Nephron progenitor cell (in vitro differentiated cells): ENCODE measurements at regions not wholly inside any gene's neighbourhood (a gene's known extent, or its start where the extent isn't known, plus 50 kb on each side); places are given as distances from the start of the nearest gene placed in this dataset.

Experiments
- DNase-seq: peaks from one replicate; pipeline ENCODE4 v3.0.0; 2021
- H3K27ac Mint-ChIP-seq: 2 replicates; pipeline ENCODE4 v1.8.0; 2021; ENCODE audit warnings: mild to moderate bottlenecking, moderate library complexity, mixed read lengths
- H3K27me3 Mint-ChIP-seq: 2 replicates; pipeline ENCODE4 v1.8.0; 2021; ENCODE audit warnings: mild to moderate bottlenecking, low read depth, mixed read lengths; ENCODE audit not compliant: poor library complexity
- H3K36me3 Mint-ChIP-seq: 2 replicates; pipeline ENCODE4 v1.8.0; 2021; ENCODE audit warnings: low read depth, mixed read lengths
- H3K4me1 Mint-ChIP-seq: 2 replicates; pipeline ENCODE4 v1.8.0; 2021; ENCODE audit warnings: mixed read lengths
- H3K4me3 Mint-ChIP-seq: 2 replicates; pipeline ENCODE4 v1.8.0; 2021; ENCODE audit warnings: mild to moderate bottlenecking, moderate library complexity, mixed read lengths
- H3K9me3 Mint-ChIP-seq: 2 replicates; pipeline ENCODE4 v1.8.0; 2021; ENCODE audit warnings: mild to moderate bottlenecking, moderate library complexity, mixed read lengths
- TF ChIP-seq, protein P1 (sequence below): fragments of 200-600 bp; sonication (generic); IDR thresholded peaks from 2 replicates; pipeline ENCODE4 v1.5.0; 2021; ENCODE audit warnings: antibody characterized with exemption

DNA sequence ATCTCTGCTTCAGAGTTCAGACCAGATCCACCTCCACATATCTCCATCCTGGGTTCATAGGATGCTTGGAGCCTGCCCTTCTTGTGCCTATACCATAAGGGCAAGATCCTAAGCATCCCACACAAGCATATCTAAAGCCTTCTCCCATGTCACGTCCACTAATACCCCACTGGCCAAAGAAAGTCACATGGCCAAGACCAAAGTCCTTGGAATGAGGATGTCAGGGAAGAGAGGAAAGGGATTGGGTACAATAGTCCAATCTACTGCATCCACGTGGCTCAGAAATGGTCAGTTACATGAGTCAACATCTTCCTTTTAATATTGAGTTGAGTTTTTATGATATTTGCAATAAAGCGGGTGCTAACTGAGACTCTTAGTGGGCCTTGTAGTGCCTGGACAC is 515.9 kb upstream of the SULF2 start:
- H3K27ac Mint-ChIP-seq = no peak overlapping the region
- peaks cover 10% of the 10 kb centered on the region for H3K9me3 Mint-ChIP-seq
- no peak overlapping the region for H3K4me3 Mint-ChIP-seq
- H3K4me1 Mint-ChIP-seq = peaks cover 8% of the 10 kb centered on the region
- H3K27me3 Mint-ChIP-seq = peaks cover 16% of the 10 kb centered on the region
- DNase-seq = no peak
- TF ChIP-seq, protein P1, sequence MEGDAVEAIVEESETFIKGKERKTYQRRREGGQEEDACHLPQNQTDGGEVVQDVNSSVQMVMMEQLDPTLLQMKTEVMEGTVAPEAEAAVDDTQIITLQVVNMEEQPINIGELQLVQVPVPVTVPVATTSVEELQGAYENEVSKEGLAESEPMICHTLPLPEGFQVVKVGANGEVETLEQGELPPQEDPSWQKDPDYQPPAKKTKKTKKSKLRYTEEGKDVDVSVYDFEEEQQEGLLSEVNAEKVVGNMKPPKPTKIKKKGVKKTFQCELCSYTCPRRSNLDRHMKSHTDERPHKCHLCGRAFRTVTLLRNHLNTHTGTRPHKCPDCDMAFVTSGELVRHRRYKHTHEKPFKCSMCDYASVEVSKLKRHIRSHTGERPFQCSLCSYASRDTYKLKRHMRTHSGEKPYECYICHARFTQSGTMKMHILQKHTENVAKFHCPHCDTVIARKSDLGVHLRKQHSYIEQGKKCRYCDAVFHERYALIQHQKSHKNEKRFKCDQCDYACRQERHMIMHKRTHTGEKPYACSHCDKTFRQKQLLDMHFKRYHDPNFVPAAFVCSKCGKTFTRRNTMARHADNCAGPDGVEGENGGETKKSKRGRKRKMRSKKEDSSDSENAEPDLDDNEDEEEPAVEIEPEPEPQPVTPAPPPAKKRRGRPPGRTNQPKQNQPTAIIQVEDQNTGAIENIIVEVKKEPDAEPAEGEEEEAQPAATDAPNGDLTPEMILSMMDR = no peak
- no peaks in the 10 kb centered on the region for H3K36me3 Mint-ChIP-seq

DNA sequence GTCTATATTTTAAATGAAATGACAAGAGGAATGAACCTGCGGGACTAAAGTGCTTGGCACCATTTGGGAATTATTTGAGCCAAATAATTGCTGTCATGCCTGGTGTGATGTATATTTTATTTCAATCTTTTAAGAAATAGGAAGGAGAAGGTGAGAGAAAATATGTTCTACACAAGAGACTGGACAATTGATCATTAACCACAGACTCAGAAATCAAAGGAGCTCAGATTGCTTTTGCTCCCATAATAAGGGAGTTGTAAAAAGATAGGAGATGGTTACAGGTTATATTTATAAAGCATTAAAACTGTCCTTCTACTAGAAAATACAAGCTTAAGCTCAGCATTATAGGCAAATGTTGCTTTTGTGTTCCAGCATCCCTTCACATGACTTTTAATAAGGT is 515.2 kb upstream of the SULF2 start:
- TF ChIP-seq, protein P1 = no peak
- peaks cover 10% of the 10 kb centered on the region for H3K9me3 Mint-ChIP-seq
- H3K27me3 Mint-ChIP-seq = peaks cover 15% of the 10 kb centered on the region
- H3K27ac Mint-ChIP-seq = no peak overlapping the region
- no peaks in the 10 kb centered on the region for H3K36me3 Mint-ChIP-seq
- no peak overlapping the region for H3K4me3 Mint-ChIP-seq
- DNase-seq = no peak
- peaks cover 15% of the 10 kb centered on the region for H3K4me1 Mint-ChIP-seq

DNA sequence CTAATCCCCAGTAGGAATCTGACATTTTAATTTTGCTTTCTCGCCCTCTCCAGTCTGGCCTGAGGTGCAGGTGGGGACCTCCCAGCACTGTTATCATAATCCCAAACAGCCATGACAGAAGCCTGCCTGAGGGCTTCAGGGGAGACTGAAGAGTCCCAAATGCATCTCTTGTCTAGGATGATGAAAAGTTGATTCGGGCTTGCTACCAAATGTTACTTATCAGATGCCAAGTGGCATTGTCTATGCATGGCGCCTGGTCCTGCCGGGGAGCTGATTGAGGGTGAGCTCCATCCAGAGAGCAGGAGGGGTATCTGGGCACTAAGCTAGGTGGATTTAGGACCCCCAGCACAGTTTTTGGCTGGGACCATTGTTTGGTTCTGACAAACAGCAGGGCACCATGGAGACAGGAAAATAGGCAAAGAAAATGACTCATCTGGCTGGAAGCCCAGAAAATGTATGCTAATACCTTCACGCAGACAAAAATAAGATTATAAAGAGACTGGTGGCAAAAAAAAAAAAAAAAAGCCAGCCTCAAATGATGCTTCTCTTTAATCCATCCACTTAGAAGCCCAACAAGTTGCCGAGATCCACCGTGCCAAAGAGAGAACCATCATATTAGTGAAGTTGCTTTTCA is 513.7 kb upstream of the SULF2 start:
- H3K9me3 Mint-ChIP-seq = peaks cover 10% of the 10 kb centered on the region
- no peak for DNase-seq
- H3K36me3 Mint-ChIP-seq = no peaks in the 10 kb centered on the region
- no peak overlapping the region for H3K27ac Mint-ChIP-seq
- H3K4me3 Mint-ChIP-seq = no peak overlapping the region
- peaks cover 3% of the 10 kb centered on the region for H3K27me3 Mint-ChIP-seq
- TF ChIP-seq, protein P1 = no peak
- peaks cover 30% of the 10 kb centered on the region for H3K4me1 Mint-ChIP-seq

DNA sequence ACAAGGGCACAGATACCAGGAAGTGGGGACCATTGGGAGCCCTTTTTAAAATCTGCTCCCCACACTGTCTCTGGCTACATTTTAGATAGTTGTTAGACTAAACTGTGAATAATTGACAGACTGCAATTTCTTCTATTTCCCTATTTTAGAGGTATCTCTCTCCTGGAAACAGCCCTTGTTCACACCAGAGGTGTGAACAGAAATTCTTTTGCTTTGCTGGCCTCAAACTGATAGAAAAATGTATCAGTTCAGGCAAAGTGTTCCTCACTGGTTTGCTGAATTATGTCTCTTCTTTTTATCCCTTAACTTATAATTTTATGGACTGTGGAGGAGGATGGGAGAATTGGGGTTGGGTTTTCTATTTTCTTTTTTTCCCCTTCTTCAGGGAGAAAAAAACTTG is 513.2 kb upstream of the SULF2 start:
- H3K4me3 Mint-ChIP-seq = no peak overlapping the region
- H3K27me3 Mint-ChIP-seq = peaks cover 3% of the 10 kb centered on the region
- H3K36me3 Mint-ChIP-seq = no peaks in the 10 kb centered on the region
- TF ChIP-seq, protein P1 = no peak
- H3K27ac Mint-ChIP-seq = no peak overlapping the region
- H3K4me1 Mint-ChIP-seq = peaks cover 35% of the 10 kb centered on the region
- peaks cover 10% of the 10 kb centered on the region for H3K9me3 Mint-ChIP-seq
- no peak for DNase-seq

DNA sequence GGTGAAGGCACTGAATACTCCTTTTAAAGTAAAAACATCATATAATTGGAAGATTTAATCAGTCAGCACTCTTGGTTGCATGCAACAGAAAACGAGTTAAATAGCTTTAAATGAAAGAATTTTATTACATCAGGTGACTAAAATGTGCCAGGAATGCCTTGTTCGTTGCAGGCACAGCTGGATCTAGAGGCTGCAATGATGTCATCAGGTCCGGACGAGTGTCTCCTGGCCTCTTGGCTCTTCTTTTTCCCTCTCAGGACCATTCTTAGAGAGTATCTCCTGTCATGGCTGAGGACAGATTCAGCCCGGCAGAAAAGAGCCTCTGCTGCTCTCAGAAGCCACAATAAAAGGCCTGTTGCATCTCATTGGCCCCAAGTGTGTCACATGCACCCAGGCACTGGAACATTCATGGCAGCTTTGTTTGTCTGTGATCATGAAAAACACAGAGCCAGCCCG is 510.7 kb upstream of the SULF2 start:
- Mint-ChIP-seq H3K27me3 (peaks cover 10% of the 10 kb centered on the region), H3K4me1 (peaks cover 35% of the 10 kb centered on the region), H3K27ac (peak overlapping the region; percentile 73), H3K9me3 (peaks cover 10% of the 10 kb centered on the region), H3K4me3 (peak overlapping the region; percentile 6), H3K36me3 (no peaks in the 10 kb centered on the region)
- no peak for DNase-seq
- TF ChIP-seq, protein P1 = no peak

DNA sequence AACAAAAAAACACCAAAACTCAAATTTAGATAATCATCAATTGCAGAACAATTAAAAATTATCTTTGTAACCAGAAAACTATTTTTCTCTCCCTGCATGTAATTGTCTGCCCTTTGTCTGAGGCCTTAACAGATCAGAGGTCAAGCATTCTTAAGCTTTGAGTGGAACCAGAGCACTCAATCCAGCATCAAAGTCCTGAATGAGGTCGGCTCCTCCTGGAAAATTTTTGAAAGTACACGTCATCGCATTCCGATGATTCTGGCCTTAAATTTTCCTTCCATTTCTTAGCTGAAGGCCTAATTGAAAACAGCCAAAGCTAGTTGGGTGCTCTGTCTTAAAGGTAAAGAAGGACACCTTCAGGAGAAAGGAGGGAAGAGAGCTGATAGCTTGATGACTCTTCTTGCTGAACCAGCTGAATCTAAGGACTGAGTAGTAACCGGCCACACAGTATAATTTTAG is 510.2 kb upstream of the SULF2 start:
- peaks cover 15% of the 10 kb centered on the region for H3K27me3 Mint-ChIP-seq
- H3K9me3 Mint-ChIP-seq = peaks cover 10% of the 10 kb centered on the region
- no peaks in the 10 kb centered on the region for H3K36me3 Mint-ChIP-seq
- H3K4me1 Mint-ChIP-seq = peaks cover 35% of the 10 kb centered on the region
- H3K4me3 Mint-ChIP-seq = no peak overlapping the region
- peak; percentile 32 for DNase-seq
- peak overlapping the region; percentile 73 for H3K27ac Mint-ChIP-seq
- TF ChIP-seq, protein P1 = peak; percentile 14
